Middle frontal gyrus (tissue), 1 donor: ENCODE measurements at regions not wholly inside any gene's neighbourhood (a gene's known extent, or its start where the extent isn't known, plus 50 kb on each side); places are given as distances from the start of the nearest gene placed in this dataset.

Source experiments
- DNase-seq: peaks from one replicate; pipeline ENCODE4 v3.0.0-alpha.2; 2015; ENCODE audit warnings: low spot score; ENCODE audit errors: extremely low spot score

- no peak for DNase-seq
Measured at GRCh38 chr12:93944911-93945310, 203.5 kb upstream of the PLXNC1 start.

- no peak for DNase-seq
Measured at GRCh38 chr12:93946542-93947150, 201.7 kb upstream of the PLXNC1 start.

- DNase-seq: no peak
Measured at GRCh38 chr12:93947486-93947885, 200.9 kb upstream of the PLXNC1 start.

GRCh38 chr12:93950311-93950710 lies 198.1 kb upstream of the PLXNC1 start:
- no peak for DNase-seq

- DNase-seq: no peak
Measured at GRCh38 chr12:93954166-93955112, 193.9 kb upstream of the PLXNC1 start.

DNA sequence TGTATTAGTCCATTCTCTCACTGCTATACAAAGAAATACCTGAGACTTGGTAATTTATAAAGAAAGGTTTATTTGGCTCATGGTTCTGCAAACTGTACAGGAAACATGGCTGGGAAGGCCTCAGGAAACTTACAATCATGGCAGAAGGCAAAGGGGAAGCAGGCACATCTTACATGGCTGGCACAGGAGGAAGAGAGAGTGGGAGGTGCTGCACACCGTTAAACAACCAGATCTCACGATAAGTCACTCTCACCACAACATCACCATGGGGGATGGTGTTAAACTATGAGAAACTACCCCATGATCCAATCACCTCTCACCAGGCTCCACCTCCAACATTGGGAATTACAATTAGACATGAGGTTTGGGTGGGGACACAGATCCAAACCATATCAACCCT lies 191.8 kb upstream of the PLXNC1 start:
- no peak for DNase-seq

GRCh38 chr12:93957168-93957567 lies 191.2 kb upstream of the PLXNC1 start:
- DNase-seq: no peak

DNA sequence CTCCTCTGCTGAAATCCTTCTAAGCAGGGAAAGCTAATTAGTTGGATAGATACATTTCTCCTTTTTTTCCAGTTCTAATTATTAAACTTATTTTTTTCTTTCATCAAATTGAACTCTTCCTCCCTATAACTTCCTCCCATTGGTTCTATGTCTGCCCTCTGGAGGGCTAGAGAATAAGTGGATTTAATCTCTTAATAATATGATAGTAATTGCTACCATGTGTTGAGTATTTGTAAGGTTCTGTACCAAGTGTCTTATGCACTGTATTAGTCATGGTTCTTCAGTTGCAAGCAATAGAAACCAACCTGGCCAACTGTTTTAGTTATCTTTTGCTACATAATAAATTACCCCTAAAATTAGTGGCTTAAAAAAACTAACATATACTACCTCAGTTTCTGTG lies 190.5 kb upstream of the PLXNC1 start:
- DNase-seq: no peak

- no peak for DNase-seq
Measured at GRCh38 chr12:93959657-93960056, 188.7 kb upstream of the PLXNC1 start.

GRCh38 chr12:93960521-93960920 lies 187.9 kb upstream of the PLXNC1 start:
- no peak for DNase-seq

- DNase-seq: no peak
Measured at GRCh38 chr12:93962336-93962735, 186.0 kb upstream of the PLXNC1 start.

GRCh38 chr12:93964936-93965335 lies 183.4 kb upstream of the PLXNC1 start:
- DNase-seq: no peak

- no peak for DNase-seq
Measured at GRCh38 chr12:93966516-93967133, 181.8 kb upstream of the PLXNC1 start.

GRCh38 chr12:93967454-93967853 lies 180.9 kb upstream of the PLXNC1 start:
- no peak for DNase-seq

- no peak for DNase-seq
Measured at GRCh38 chr12:93968536-93969285, 179.7 kb upstream of the PLXNC1 start.

DNA sequence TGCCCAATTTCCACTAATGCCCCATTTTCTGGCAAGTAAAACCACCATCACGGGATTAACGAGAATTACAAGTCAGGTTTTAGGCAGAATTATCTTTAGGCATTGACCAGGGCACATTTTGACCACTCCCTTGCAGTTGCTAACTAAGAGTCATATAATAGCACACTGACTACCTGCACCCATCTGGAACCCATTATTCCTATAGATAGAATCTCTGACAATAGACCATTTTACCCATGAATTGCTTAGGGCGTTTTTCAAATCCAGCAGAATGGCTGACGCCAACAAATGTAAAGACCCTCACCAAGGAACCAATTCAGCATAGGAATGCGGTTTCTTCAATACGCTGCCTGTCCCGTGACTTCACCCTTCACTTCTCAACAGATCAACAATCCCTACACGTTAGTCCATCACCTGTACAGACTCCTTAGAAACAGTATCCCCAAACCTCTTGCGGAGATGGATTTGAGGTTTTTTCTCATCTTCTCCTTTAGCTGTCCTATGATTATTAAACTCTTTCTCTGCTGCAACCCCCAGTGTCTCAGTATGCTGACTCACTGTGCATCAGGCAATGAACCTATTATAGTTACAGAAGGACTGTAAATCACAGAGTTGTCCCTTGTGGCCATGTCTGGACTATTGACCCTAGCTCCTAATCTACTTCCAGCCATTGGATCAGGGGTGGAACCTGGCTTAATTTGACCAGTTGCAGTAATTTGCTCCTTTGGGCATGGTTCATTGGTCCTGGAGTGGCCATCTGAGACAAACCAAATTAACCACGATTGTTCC lies 177.3 kb upstream of the PLXNC1 start:
- no peak for DNase-seq

- DNase-seq: no peak
Measured at GRCh38 chr12:93972411-93973208, 175.8 kb upstream of the PLXNC1 start.

GRCh38 chr12:93974252-93974651 lies 174.1 kb upstream of the PLXNC1 start:
- peak; percentile 55 for DNase-seq

GRCh38 chr12:93976024-93976423 lies 172.4 kb upstream of the PLXNC1 start:
- no peak for DNase-seq

GRCh38 chr12:93977081-93977480 lies 171.3 kb upstream of the PLXNC1 start:
- DNase-seq: no peak
